ENCODE measurements at regions not wholly inside any gene's neighbourhood (a gene's known extent, or its start where the extent isn't known, plus 50 kb on each side); places are given as distances from the start of the nearest gene placed in this dataset.

GRCh38 chr18:51398104-51398503 lies 200.6 kb upstream of the MEX3C start:
- H4K8ac ChIP-seq (ENCODE audit: extremely low read depth, insufficient read depth, low read length): no peak overlapping the region
- no peaks in the 10 kb centered on the region for H3K23me2 ChIP-seq (ENCODE audit: low read depth, low read length)
- H2BK15ac ChIP-seq (ENCODE audit: low read length): no peak overlapping the region
- H4K5ac ChIP-seq (ENCODE audit: insufficient read length, low read depth, low read length): no peak overlapping the region
- H2BK120ac ChIP-seq (replicated peaks; ENCODE audit: low read depth, low read length): no peak overlapping the region
- no peaks in the 10 kb centered on the region for H3K79me2 ChIP-seq (ENCODE audit: control insufficient read depth in 1 of 2, insufficient read depth in 2 of 2, low read length in 2 of 2)
- no peak overlapping the region for H3K4me2 ChIP-seq (ENCODE audit: insufficient read depth in 1 of 2, low read depth in 2 of 2, low read length in 2 of 2)
- ChIA-PET CTCF (ENCODE audit: partially characterized antibody) (interaction anchor here (4.6 kb wide), 1 partner anchor 14 kb away, joined by 23 read pairs; no protein-coding TSS in a partner anchor), POLR2A (ENCODE audit: partially characterized antibody) (no interaction called here)
- H3K4ac ChIP-seq (replicated peaks; ENCODE audit: insufficient read length, low read depth, low read length): no peak overlapping the region
- WGBS, 2 experiments (ENCODE audit: extremely low coverage in 1 of 2, insufficient coverage in 1 of 2, insufficient read length in 1 of 2, insufficient replicate concordance in 2 of 2, low coverage in 1 of 2, low lambda C conversion rate in 2 of 2, missing lambda C conversion rate in 1 of 2): 95% methylated on average over 1 of the region's 1 CpG; no CpG with 5 or more reads in 1 of the 2 experiments
- peaks cover 0 to 6% (median 3%) of the 10 kb centered on the region in 4 experiments; a peak in 3 of 7 replicates for H3K4me1 ChIP-seq (replicated peaks in 1 of 4; ENCODE audit: control insufficient read depth in 3 of 4, insufficient read depth in 4 of 4, low read length in 3 of 4)
- no peak overlapping the region for H2AK5ac ChIP-seq (ENCODE audit: low read depth, low read length)
- no peak overlapping the region for H2BK20ac ChIP-seq (ENCODE audit: low read length)
- no peak overlapping the region for H2BK5ac ChIP-seq (ENCODE audit: low read depth, low read length)
- H3K36me3 ChIP-seq (ENCODE audit: control insufficient read depth in 2 of 4, insufficient read depth in 4 of 4, low read length in 3 of 4): no peaks in the 10 kb centered on the region
- H3K9ac ChIP-seq (replicated peaks in 1 of 4; ENCODE audit: extremely low read depth in 1 of 4, low read depth in 3 of 4, low read length in 3 of 4): no peak overlapping the region
- no peak overlapping the region for H3K23ac ChIP-seq (ENCODE audit: insufficient read length)
- no peak for FAIRE-seq
- no peaks in the 10 kb centered on the region for H3K9me3 ChIP-seq (ENCODE audit: insufficient read depth in 2 of 2, low read depth in 1 of 2, low read length in 1 of 2)
- no peak overlapping the region for H2AFZ ChIP-seq (ENCODE audit: low read length)
- H3K56ac ChIP-seq (replicated peaks; ENCODE audit: insufficient read length, low read depth, low read length): no peak overlapping the region
- H3K79me1 ChIP-seq (ENCODE audit: low read depth, low read length): no peaks in the 10 kb centered on the region
- no peaks in the 10 kb centered on the region for H4K20me1 ChIP-seq (replicated peaks in 1 of 2; ENCODE audit: control insufficient read depth in 1 of 2, insufficient read depth in 2 of 2, low read length in 2 of 2)
- DNase-seq (ENCODE audit: low read depth in 1 of 2, low spot score in 2 of 2): no peak
- H3K18ac ChIP-seq (ENCODE audit: extremely low read depth, low read length): no peak overlapping the region
- H3K4me3 ChIP-seq (ENCODE audit: extremely low read depth in 1 of 4, insufficient read depth in 2 of 4, low read depth in 3 of 4, low read length in 4 of 4): no peak overlapping the region
- H4K91ac ChIP-seq (replicated peaks; ENCODE audit: insufficient read length, low read length): no peak overlapping the region
- no peak overlapping the region for H2BK12ac ChIP-seq (ENCODE audit: low read depth, low read length)
- no peak overlapping the region for H3K27ac ChIP-seq (ENCODE audit: low read depth, low read length)
- H3K14ac ChIP-seq (ENCODE audit: insufficient read length): no peak overlapping the region
- no peaks in the 10 kb centered on the region for H3K27me3 ChIP-seq (replicated peaks in 1 of 4; ENCODE audit: control insufficient read depth in 3 of 4, extremely low read depth in 1 of 4, insufficient read depth in 3 of 4, low read length in 3 of 4)
- TF ChIP-seq SUZ12 (IDR thresholded peaks at IDR 0.05; ENCODE audit: low read length) (no peak), FOSL1 (IDR thresholded peaks at IDR 0.05; ENCODE audit: insufficient read depth, low read depth, low read length) (no peak)
